Memory B cell (primary cell): ENCODE measurements at regions not wholly inside any gene's neighbourhood (a gene's known extent, or its start where the extent isn't known, plus 50 kb on each side); places are given as distances from the start of the nearest gene placed in this dataset.
"Not testable (repeated sequence)": the region's sequence is repeated elsewhere in the genome, so short reads cannot be mapped to it uniquely, and the experiment has no call there.

ENCODE experiments used
- ATAC-seq: fragments of 150-1000 bp; cut with Tn5 transposase; 2 replicates; pipeline ENCODE4 v1.10.0; 2021; ENCODE audit warnings: low read depth, mild to moderate bottlenecking, moderate library complexity
- DNase-seq, 2 donors: peaks; one replicate each; pipeline ENCODE4 v3.0.0; 2022; ENCODE audit warnings: low spot score in 2 of 2
- H3K27ac Mint-ChIP-seq: one replicate; pipeline ENCODE4 v1.8.0; 2022; ENCODE audit warnings: mild to moderate bottlenecking, moderate library complexity, mixed read lengths
- H3K27me3 Mint-ChIP-seq: one replicate; pipeline ENCODE4 v1.8.0; 2022; ENCODE audit warnings: mixed read lengths
- H3K36me3 Mint-ChIP-seq: one replicate; pipeline ENCODE4 v1.8.0; 2022; ENCODE audit warnings: mild to moderate bottlenecking, mixed read lengths
- H3K4me1 Mint-ChIP-seq: one replicate; pipeline ENCODE4 v1.8.0; 2022; ENCODE audit warnings: mixed read lengths
- H3K4me3 Mint-ChIP-seq: one replicate; pipeline ENCODE4 v1.8.0; 2022; ENCODE audit warnings: mild to moderate bottlenecking, moderate library complexity, mixed read lengths
- H3K9me3 Mint-ChIP-seq: one replicate; pipeline ENCODE4 v1.8.0; 2022; ENCODE audit warnings: mixed read lengths

GRCh38 chr7:113379746-113380145 lies 261.4 kb upstream of the SMIM30 start:
- ATAC-seq (no peak), DNase-seq (no peak)
- Mint-ChIP-seq H3K36me3 (no peaks in the 10 kb centered on the region), H3K27ac (no peak overlapping the region), H3K9me3 (no peaks in the 10 kb centered on the region), H3K27me3 (no peaks in the 10 kb centered on the region), H3K4me3 (no peak overlapping the region), H3K4me1 (no peaks in the 10 kb centered on the region)

GRCh38 chr7:113374955-113375354 lies 256.6 kb upstream of the SMIM30 start:
- ATAC-seq (no peak), DNase-seq (no peak)
- Mint-ChIP-seq H3K9me3 (no peaks in the 10 kb centered on the region), H3K4me3 (no peak overlapping the region), H3K27ac (no peak overlapping the region), H3K27me3 (no peaks in the 10 kb centered on the region), H3K36me3 (no peaks in the 10 kb centered on the region), H3K4me1 (no peaks in the 10 kb centered on the region)

GRCh38 chr7:113373863-113374262 lies 255.5 kb upstream of the SMIM30 start:
- Mint-ChIP-seq H3K4me3 (no peak overlapping the region), H3K9me3 (no peaks in the 10 kb centered on the region)
- no peak for ATAC-seq

GRCh38 chr7:113371416-113372043 lies 253.2 kb upstream of the SMIM30 start:
- Mint-ChIP-seq H3K27ac (no peak overlapping the region), H3K9me3 (no peaks in the 10 kb centered on the region), H3K4me1 (no peaks in the 10 kb centered on the region), H3K27me3 (no peaks in the 10 kb centered on the region), H3K4me3 (no peak overlapping the region), H3K36me3 (no peaks in the 10 kb centered on the region)
- no peak for ATAC-seq
- DNase-seq = no peak

More at GRCh38 chr7:113373863-113374262, 255.5 kb upstream of the SMIM30 start:
- no peaks in the 10 kb centered on the region for H3K27me3 Mint-ChIP-seq
- no peaks in the 10 kb centered on the region for H3K36me3 Mint-ChIP-seq
- H3K4me1 Mint-ChIP-seq = no peaks in the 10 kb centered on the region
- no peak overlapping the region for H3K27ac Mint-ChIP-seq
- DNase-seq = no peak

GRCh38 chr7:113370910-113371309 lies 252.6 kb upstream of the SMIM30 start:
- Mint-ChIP-seq H3K27me3 (no peaks in the 10 kb centered on the region), H3K9me3 (peaks cover under 1% of the 10 kb centered on the region), H3K4me3 (no peak overlapping the region), H3K36me3 (no peaks in the 10 kb centered on the region), H3K27ac (no peak overlapping the region), H3K4me1 (no peaks in the 10 kb centered on the region)
- ATAC-seq (no peak), DNase-seq (no peak)

- no peaks in the 10 kb centered on the region for H3K27me3 Mint-ChIP-seq
- DNase-seq (no peak), ATAC-seq (no peak)
- no peaks in the 10 kb centered on the region for H3K36me3 Mint-ChIP-seq
- H3K4me1 Mint-ChIP-seq = no peaks in the 10 kb centered on the region
- no peak overlapping the region for H3K4me3 Mint-ChIP-seq
- H3K9me3 Mint-ChIP-seq = peaks cover 2% of the 10 kb centered on the region
- no peak overlapping the region for H3K27ac Mint-ChIP-seq
Measured at GRCh38 chr7:113368256-113368655, 249.9 kb upstream of the SMIM30 start.

GRCh38 chr7:113367041-113367586 lies 248.8 kb upstream of the SMIM30 start:
- ATAC-seq (no peak), DNase-seq (no peak)
- H3K27ac Mint-ChIP-seq = no peak overlapping the region
- peaks cover 2% of the 10 kb centered on the region for H3K9me3 Mint-ChIP-seq
- no peaks in the 10 kb centered on the region for H3K4me1 Mint-ChIP-seq
- H3K27me3 Mint-ChIP-seq = no peaks in the 10 kb centered on the region
- H3K4me3 Mint-ChIP-seq = no peak overlapping the region
- no peaks in the 10 kb centered on the region for H3K36me3 Mint-ChIP-seq

- H3K4me1 Mint-ChIP-seq = no peaks in the 10 kb centered on the region
- no peaks in the 10 kb centered on the region for H3K36me3 Mint-ChIP-seq
- H3K27ac Mint-ChIP-seq = no peak overlapping the region
- no peaks in the 10 kb centered on the region for H3K27me3 Mint-ChIP-seq
- no peak overlapping the region for H3K4me3 Mint-ChIP-seq
- peaks cover 2% of the 10 kb centered on the region for H3K9me3 Mint-ChIP-seq
- DNase-seq (no peak), ATAC-seq (no peak)
Measured at GRCh38 chr7:113366122-113366521, 247.8 kb upstream of the SMIM30 start.

- H3K27ac Mint-ChIP-seq = no peak overlapping the region
- ATAC-seq = no peak
- no peak for DNase-seq
- no peaks in the 10 kb centered on the region for H3K27me3 Mint-ChIP-seq
- H3K4me1 Mint-ChIP-seq = no peaks in the 10 kb centered on the region
- H3K4me3 Mint-ChIP-seq = no peak overlapping the region
- H3K9me3 Mint-ChIP-seq = no peaks in the 10 kb centered on the region
- no peaks in the 10 kb centered on the region for H3K36me3 Mint-ChIP-seq
Measured at GRCh38 chr7:113349339-113349738, 231.0 kb upstream of the SMIM30 start.

- Mint-ChIP-seq H3K27ac (no peak overlapping the region), H3K36me3 (no peaks in the 10 kb centered on the region), H3K9me3 (peaks cover 3% of the 10 kb centered on the region), H3K27me3 (no peaks in the 10 kb centered on the region), H3K4me1 (no peaks in the 10 kb centered on the region), H3K4me3 (no peak overlapping the region)
- no peak for DNase-seq
- ATAC-seq = no peak
Measured at GRCh38 chr7:113339661-113340060, 221.3 kb upstream of the SMIM30 start.

- no peak for DNase-seq
- Mint-ChIP-seq H3K27ac (no peak overlapping the region), H3K9me3 (peaks cover 3% of the 10 kb centered on the region), H3K27me3 (no peaks in the 10 kb centered on the region), H3K4me1 (no peaks in the 10 kb centered on the region), H3K36me3 (no peaks in the 10 kb centered on the region), H3K4me3 (no peak overlapping the region)
- no peak for ATAC-seq
Measured at GRCh38 chr7:113338071-113338696, 219.8 kb upstream of the SMIM30 start.

- DNase-seq, H3K4me3 Mint-ChIP-seq, H3K4me1 Mint-ChIP-seq, H3K27ac Mint-ChIP-seq, ATAC-seq, H3K27me3 Mint-ChIP-seq, H3K9me3 Mint-ChIP-seq, H3K36me3 Mint-ChIP-seq: not testable (repeated sequence)
Measured at GRCh38 chr7:113336838-113337237, 218.5 kb upstream of the SMIM30 start.

- peaks cover 2% of the 10 kb centered on the region for H3K27me3 Mint-ChIP-seq
- no peak overlapping the region for H3K4me3 Mint-ChIP-seq
- DNase-seq (no peak), ATAC-seq (no peak)
- H3K36me3 Mint-ChIP-seq = no peaks in the 10 kb centered on the region
- H3K9me3 Mint-ChIP-seq = peaks cover 2% of the 10 kb centered on the region
- H3K4me1 Mint-ChIP-seq = no peaks in the 10 kb centered on the region
- H3K27ac Mint-ChIP-seq = no peak overlapping the region
Measured at GRCh38 chr7:113331155-113331898, 213.0 kb upstream of the SMIM30 start.

- Mint-ChIP-seq H3K4me1 (no peaks in the 10 kb centered on the region), H3K27ac (no peak overlapping the region), H3K9me3 (peaks cover 2% of the 10 kb centered on the region), H3K4me3 (no peak overlapping the region), H3K27me3 (peaks cover 1% of the 10 kb centered on the region), H3K36me3 (no peaks in the 10 kb centered on the region)
- ATAC-seq (no peak), DNase-seq (no peak)
Measured at GRCh38 chr7:113321201-113321600, 202.8 kb upstream of the SMIM30 start.
